Right lobe of liver (tissue), 6 donors: ENCODE measurements at regions not wholly inside any gene's neighbourhood (a gene's known extent, or its start where the extent isn't known, plus 50 kb on each side); places are given as distances from the start of the nearest gene placed in this dataset.

Experiments
- ATAC-seq, 4 donors: fragments of 200-7000 bp; cut with Tn5 transposase; one replicate each; pipeline ENCODE4 v1.9.1; 2020; ENCODE audit warnings: mild to moderate bottlenecking in 4 of 4, moderate library complexity in 4 of 4
- DNase-seq, 3 donors: peaks; one replicate each; pipeline ENCODE4 v3.0.0-alpha.2; 2020
- H3K27ac ChIP-seq, 3 donors: fragments of 200-600 bp; one replicate each; pipeline ENCODE4 v1.8.0; 2022
- H3K27me3 ChIP-seq, 2 donors: fragments of 200-600 bp; one replicate each; pipeline ENCODE4 v1.8.0; 2022
- H3K36me3 ChIP-seq, 4 donors: fragments of 200-600 bp; sonication (generic) in 1 of 4; one replicate each; pipeline versions ENCODE4 v1.5.1 to v1.8.0; 2017 to 2022; ENCODE audit warnings: control low read depth in 1 of 4
- H3K4me1 ChIP-seq, 4 donors: fragments of 200-600 bp; sonication (generic) in 1 of 4; one replicate each; pipeline versions ENCODE4 v1.5.1 to v1.8.0; 2017 to 2022; ENCODE audit warnings: control low read depth in 1 of 4
- H3K4me3 ChIP-seq, 3 donors: fragments of 200-600 bp; one replicate each; pipeline ENCODE4 v1.8.0; 2022
- H3K9me3 ChIP-seq, 4 donors: fragments of 200-600 bp; sonication (generic) in 1 of 4; one replicate each; pipeline versions ENCODE4 v1.5.1 to v1.8.0; 2017 to 2022; ENCODE audit warnings: control low read depth in 1 of 4
- CTCF ChIP-seq, 4 donors: fragments of 200-600 bp in 3 of 4; fragments of 450-650 bp in 1 of 4; IDR thresholded peaks; one replicate each; pipeline versions ENCODE4 v1.5.1 to v1.8.0; 2016 to 2022; ENCODE audit warnings: antibody characterized with exemption in 4 of 4, mild to moderate bottlenecking in 2 of 4
- POLR2A ChIP-seq: fragments of 450-650 bp; IDR thresholded peaks from one replicate; pipeline ENCODE4 v1.6.1; 2017; ENCODE audit warnings: antibody characterized with exemption, mild to moderate bottlenecking
- WGBS: methylation state at CpG from one replicate; pipeline ENCODE4 v1.1.6; 2018; ENCODE audit warnings: low coverage, low lambda C conversion rate; ENCODE audit not compliant: insufficient coverage; ENCODE audit errors: missing lambda C conversion rate; 5-methylcytosine and 5-hydroxymethylcytosine counted together
- intact Hi-C, 2 donors: fragments of 100-400 bp; cut with DNase I; formaldehyde crosslinking; loops; one replicate each; pipeline versions ENCODE4 v1.11.2 to v1.14.1; 2022
- donor health status: DM: no; HTN: yes; CAD: no.
- donor health status: DM: no; HTN: no; CAD: no.
- donor health status: DM: no; HTN: no; CAD: no.
- donor health status: DM: no; HTN: yes; CAD: no.
- donor health status: DM: no; HTN: yes; CAD: no.

DNA sequence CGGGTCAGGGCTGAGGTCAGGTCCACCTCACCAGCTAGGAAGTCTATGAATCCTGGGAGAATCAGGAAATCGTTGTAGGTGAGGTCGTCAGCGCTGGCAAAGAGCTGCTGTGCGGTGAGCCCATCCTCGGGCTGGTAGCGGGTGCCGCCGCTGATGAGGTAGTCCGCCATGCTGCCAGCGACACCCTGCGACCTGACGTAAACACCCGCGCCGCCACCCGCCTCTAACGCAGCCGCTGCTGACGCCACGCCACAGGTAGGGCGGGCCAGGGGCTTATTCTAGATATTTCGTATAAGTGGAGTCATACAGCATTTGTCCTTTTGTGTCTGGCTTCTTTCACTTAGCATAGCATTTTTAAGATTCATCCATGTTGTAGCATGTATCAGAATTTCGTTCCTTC, 220.2 kb upstream of the ATP6AP2 start:
- intact Hi-C loops = no loop called here
- ATAC-seq (no peak), DNase-seq (no peak)
- no peak overlapping the region for H3K27ac ChIP-seq
- WGBS = 79% methylated on average over 7 of the region's 24 CpGs
- H3K9me3 ChIP-seq = no peaks in the 10 kb centered on the region
- no peak for TF ChIP-seq POLR2A
- no peak for TF ChIP-seq CTCF (IDR thresholded peaks at IDR 0.05)
- no peaks in the 10 kb centered on the region for H3K36me3 ChIP-seq
- H3K4me1 ChIP-seq = no peaks in the 10 kb centered on the region
- no peak overlapping the region for H3K4me3 ChIP-seq
- H3K27me3 ChIP-seq = no peaks in the 10 kb centered on the region

GRCh38 chrX:40359593-40359992, 221.2 kb upstream of the ATP6AP2 start:
- TF ChIP-seq POLR2A = no peak
- TF ChIP-seq CTCF (IDR thresholded peaks at IDR 0.05) = no peak
- ATAC-seq (no peak), DNase-seq (no peak)
- Histone ChIP-seq H3K27me3 (no peaks in the 10 kb centered on the region), H3K9me3 (no peaks in the 10 kb centered on the region), H3K4me1 (no peaks in the 10 kb centered on the region), H3K27ac (no peak overlapping the region), H3K36me3 (no peaks in the 10 kb centered on the region), H3K4me3 (no peak overlapping the region)
- 88% methylated on average over 10 of the region's 17 CpGs for WGBS
- intact Hi-C loops = no loop called here

GRCh38 chrX:40358994-40359393, 221.8 kb upstream of the ATP6AP2 start:
- ATAC-seq (no peak), DNase-seq (no peak)
- no peaks in the 10 kb centered on the region for H3K36me3 ChIP-seq
- H3K27me3 ChIP-seq = no peaks in the 10 kb centered on the region
- H3K27ac ChIP-seq = no peak overlapping the region
- no peak overlapping the region for H3K4me3 ChIP-seq
- TF ChIP-seq POLR2A (no peak), CTCF (IDR thresholded peaks at IDR 0.05) (no peak)
- intact Hi-C loops = no loop called here
- H3K9me3 ChIP-seq = no peaks in the 10 kb centered on the region
- 100% methylated on average over 1 of the region's 15 CpGs for WGBS
- H3K4me1 ChIP-seq = no peaks in the 10 kb centered on the region

DNA sequence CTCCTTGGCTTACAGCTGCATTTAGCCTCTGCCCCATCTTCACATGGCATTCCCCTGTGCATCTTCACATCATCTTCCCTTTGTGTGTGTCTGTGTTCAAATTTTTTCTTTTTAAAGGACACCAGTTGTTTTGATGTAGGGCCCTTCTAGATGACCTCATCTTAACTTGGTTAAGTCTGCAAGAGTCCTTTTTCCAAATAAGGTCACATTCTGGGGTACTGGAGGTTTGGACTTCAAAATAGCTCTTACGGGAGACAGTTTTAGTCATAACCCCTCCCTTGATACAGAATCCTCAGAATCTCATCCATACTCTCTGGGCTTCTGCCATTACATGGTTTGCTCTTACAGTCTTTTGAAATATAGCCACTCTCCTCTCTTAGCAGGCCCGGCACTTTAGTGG, 231.5 kb upstream of the ATP6AP2 start:
- Histone ChIP-seq H3K9me3 (peaks cover 0 to 9% (median 0%) of the 10 kb centered on the region in 4 donors), H3K4me3 (no peak overlapping the region), H3K36me3 (no peaks in the 10 kb centered on the region), H3K4me1 (no peaks in the 10 kb centered on the region), H3K27me3 (no peaks in the 10 kb centered on the region), H3K27ac (no peak overlapping the region)
- 89% methylated on average over 2 of the region's 2 CpGs for WGBS
- ATAC-seq = no peak
- intact Hi-C loops = no loop called here
- no peak for DNase-seq
- TF ChIP-seq CTCF (IDR thresholded peaks at IDR 0.05) (no peak), POLR2A (no peak)

- no peaks in the 10 kb centered on the region for H3K36me3 ChIP-seq
- TF ChIP-seq POLR2A = no peak
- TF ChIP-seq CTCF (IDR thresholded peaks at IDR 0.05) = no peak
- intact Hi-C loops = no loop called here
- DNase-seq (no peak), ATAC-seq (no peak)
- H3K4me1 ChIP-seq = no peaks in the 10 kb centered on the region
- H3K27me3 ChIP-seq = no peaks in the 10 kb centered on the region
- H3K4me3 ChIP-seq = no peak overlapping the region
- no peak overlapping the region for H3K27ac ChIP-seq
- H3K9me3 ChIP-seq = peaks cover 0 to 9% (median 0%) of the 10 kb centered on the region in 4 donors
- 86% methylated on average over 1 of the region's 1 CpG for whole genome bisulfite sequencing
Observed at GRCh38 chrX:40346379-40346778, 234.4 kb upstream of the ATP6AP2 start.
